Nephron (organoid): ENCODE measurements at regions not wholly inside any gene's neighbourhood (a gene's known extent, or its start where the extent isn't known, plus 50 kb on each side); places are given as distances from the start of the nearest gene placed in this dataset.

Experiments
- H3K27ac Mint-ChIP-seq, 3 experiments: 2 replicates each; pipeline ENCODE4 v1.8.0; 2020; ENCODE audit warnings: mixed read lengths in 3 of 3, mild to moderate bottlenecking in 2 of 3, moderate library complexity in 1 of 3
- H3K27me3 Mint-ChIP-seq: 2 replicates; pipeline ENCODE4 v1.8.0; 2021; ENCODE audit warnings: low read depth, mild to moderate bottlenecking, moderate library complexity, mixed read lengths
- H3K36me3 Mint-ChIP-seq: 2 replicates; pipeline ENCODE4 v1.8.0; 2020; ENCODE audit warnings: low read depth, mixed read lengths
- H3K4me1 Mint-ChIP-seq: 2 replicates; pipeline ENCODE4 v1.8.0; 2020; ENCODE audit warnings: mixed read lengths
- H3K4me3 Mint-ChIP-seq, 3 experiments: 2 replicates each; pipeline ENCODE4 v1.8.0; 2020; ENCODE audit warnings: mild to moderate bottlenecking in 3 of 3, mixed read lengths in 3 of 3, moderate library complexity in 2 of 3
- H3K9me3 Mint-ChIP-seq: 2 replicates; pipeline ENCODE4 v1.8.0; 2020; ENCODE audit warnings: mixed read lengths
- TF ChIP-seq, protein P1 (sequence below), 3 experiments: fragments of 200-600 bp; sonication (generic); IDR thresholded peaks; one replicate each; pipeline ENCODE4 v1.5.0; 2021; ENCODE audit warnings: antibody characterized with exemption in 3 of 3; ENCODE audit not compliant: unreplicated experiment in 3 of 3

DNA sequence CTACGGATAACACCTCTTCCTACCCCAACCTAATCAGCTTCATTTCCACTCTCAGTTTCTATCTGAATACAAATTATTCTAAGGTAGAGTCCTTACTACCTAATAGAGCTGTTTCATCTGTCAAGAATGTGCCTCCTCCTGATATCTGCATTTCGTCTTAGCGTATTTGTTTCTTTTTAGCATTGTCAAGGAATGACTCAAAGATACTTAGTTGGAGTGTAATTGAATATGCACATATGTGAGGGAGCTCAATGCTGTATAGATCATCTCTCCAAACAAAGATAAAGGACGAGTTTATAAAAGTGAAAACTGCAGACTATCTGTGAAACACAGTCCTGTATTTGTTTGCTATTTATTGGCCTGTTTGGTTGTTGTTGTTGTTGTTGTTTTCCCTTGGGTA, 2059.4 kb upstream of the CELF4 start:
- TF ChIP-seq, protein P1, sequence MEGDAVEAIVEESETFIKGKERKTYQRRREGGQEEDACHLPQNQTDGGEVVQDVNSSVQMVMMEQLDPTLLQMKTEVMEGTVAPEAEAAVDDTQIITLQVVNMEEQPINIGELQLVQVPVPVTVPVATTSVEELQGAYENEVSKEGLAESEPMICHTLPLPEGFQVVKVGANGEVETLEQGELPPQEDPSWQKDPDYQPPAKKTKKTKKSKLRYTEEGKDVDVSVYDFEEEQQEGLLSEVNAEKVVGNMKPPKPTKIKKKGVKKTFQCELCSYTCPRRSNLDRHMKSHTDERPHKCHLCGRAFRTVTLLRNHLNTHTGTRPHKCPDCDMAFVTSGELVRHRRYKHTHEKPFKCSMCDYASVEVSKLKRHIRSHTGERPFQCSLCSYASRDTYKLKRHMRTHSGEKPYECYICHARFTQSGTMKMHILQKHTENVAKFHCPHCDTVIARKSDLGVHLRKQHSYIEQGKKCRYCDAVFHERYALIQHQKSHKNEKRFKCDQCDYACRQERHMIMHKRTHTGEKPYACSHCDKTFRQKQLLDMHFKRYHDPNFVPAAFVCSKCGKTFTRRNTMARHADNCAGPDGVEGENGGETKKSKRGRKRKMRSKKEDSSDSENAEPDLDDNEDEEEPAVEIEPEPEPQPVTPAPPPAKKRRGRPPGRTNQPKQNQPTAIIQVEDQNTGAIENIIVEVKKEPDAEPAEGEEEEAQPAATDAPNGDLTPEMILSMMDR (IDR thresholded peaks at IDR 0.05; ENCODE audit: unreplicated experiment in 3 of 3) = no peak
- H3K27ac Mint-ChIP-seq = no peak overlapping the region
- no peaks in the 10 kb centered on the region for H3K27me3 Mint-ChIP-seq
- no peaks in the 10 kb centered on the region for H3K36me3 Mint-ChIP-seq
- H3K4me1 Mint-ChIP-seq = no peaks in the 10 kb centered on the region
- no peak overlapping the region for H3K4me3 Mint-ChIP-seq
- no peaks in the 10 kb centered on the region for H3K9me3 Mint-ChIP-seq

DNA sequence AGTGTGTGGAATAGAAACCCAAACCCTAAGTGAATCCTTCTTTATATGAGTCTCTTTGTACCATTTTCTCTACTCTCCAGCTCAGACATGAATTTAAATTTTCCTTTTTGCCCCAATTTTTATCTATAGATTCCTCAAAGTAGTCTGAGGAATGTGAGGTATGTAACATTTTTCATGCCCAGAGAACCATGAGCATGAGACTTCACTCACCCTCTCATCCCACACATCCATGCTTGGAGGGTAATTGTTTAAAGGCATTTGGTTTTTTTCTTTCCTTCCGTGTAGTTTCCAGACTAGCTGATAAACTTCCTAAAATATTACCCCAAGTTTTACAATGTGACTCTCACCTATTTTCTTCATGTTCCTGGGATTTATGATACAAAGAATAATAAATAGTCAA, 2056.8 kb upstream of the CELF4 start:
- TF ChIP-seq, protein P1 (IDR thresholded peaks at IDR 0.05; ENCODE audit: unreplicated experiment in 3 of 3) = no peak
- H3K27me3 Mint-ChIP-seq = no peaks in the 10 kb centered on the region
- peaks cover 3% of the 10 kb centered on the region for H3K9me3 Mint-ChIP-seq
- no peaks in the 10 kb centered on the region for H3K36me3 Mint-ChIP-seq
- H3K4me1 Mint-ChIP-seq = no peaks in the 10 kb centered on the region
- peak overlapping the region in 1 of 3 experiments; percentile 51 for H3K27ac Mint-ChIP-seq
- no peak overlapping the region for H3K4me3 Mint-ChIP-seq

DNA sequence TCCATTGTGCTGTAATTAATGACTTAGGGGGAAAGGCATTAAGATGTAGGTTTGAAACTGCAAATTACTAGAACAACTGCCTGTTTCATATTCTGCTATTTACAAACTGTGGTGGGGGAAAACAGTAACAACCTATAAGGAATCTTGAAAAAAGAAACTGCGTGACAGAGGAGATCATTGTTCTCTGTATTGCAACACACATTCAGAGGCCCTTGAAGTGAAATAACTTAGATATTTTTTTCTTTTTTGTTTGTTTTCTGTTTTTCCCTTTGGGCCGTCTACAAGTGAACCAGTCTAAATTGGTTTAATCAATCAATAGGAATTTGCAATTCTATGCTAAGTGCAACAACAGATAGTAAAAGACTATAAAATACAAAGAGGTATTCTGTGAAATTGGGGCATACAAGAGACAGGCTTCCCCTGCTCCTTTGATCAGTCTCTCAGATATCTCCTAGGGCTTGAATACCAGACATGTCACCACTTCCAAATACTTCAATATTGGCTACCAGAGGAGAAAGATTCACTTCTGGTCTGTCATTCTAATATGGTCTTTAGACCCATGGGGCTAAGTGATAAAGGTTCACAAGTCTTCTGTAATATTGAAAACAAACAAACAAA, 2055.1 kb upstream of the CELF4 start:
- H3K9me3 Mint-ChIP-seq = peaks cover 3% of the 10 kb centered on the region
- TF ChIP-seq, protein P1 (IDR thresholded peaks at IDR 0.05; ENCODE audit: unreplicated experiment in 3 of 3) = no peak
- no peak overlapping the region for H3K4me3 Mint-ChIP-seq
- no peaks in the 10 kb centered on the region for H3K4me1 Mint-ChIP-seq
- H3K36me3 Mint-ChIP-seq = no peaks in the 10 kb centered on the region
- H3K27ac Mint-ChIP-seq = no peak overlapping the region
- H3K27me3 Mint-ChIP-seq = no peaks in the 10 kb centered on the region

DNA sequence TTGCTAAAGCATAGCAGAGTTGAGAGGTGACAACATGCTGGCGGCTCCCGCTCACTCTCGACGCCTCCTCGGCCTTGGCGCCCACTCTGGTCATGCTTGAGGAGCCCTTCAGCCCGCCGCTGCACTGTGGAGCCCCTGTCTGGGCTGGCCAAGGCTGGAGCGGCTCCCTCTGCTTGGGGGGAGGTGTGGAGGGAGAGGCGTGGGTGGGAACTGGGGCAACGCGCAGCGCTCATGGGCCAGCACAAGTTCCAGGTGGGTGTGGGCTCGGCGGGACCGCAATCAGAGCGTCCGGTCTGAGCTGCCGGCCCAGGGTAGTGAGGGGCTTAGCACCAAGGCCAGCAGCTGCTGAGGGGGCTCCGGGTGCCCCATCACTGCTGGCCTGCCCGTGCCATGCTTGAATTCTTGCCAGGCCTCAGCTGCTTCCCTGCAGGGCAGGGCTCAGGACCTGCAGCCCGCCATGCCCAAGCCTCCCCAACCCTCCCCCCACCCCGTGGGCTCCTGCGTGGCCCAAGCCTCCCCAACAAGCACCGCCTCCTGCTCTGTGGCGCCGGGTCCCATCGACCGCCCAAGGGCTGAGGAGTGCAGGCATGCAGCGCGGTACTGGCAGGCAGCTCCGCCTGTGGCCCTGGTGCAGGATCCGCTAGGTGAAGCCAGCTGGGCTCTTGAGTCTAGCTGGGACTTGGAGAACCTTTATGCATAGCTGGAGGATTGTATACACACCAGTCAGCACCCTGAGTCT, 2052.8 kb upstream of the CELF4 start:
- Mint-ChIP-seq H3K27ac (no peak overlapping the region), H3K4me3 (no peak overlapping the region), H3K27me3 (no peaks in the 10 kb centered on the region), H3K36me3 (no peaks in the 10 kb centered on the region), H3K4me1 (no peaks in the 10 kb centered on the region), H3K9me3 (peaks cover 3% of the 10 kb centered on the region)
- TF ChIP-seq, protein P1 (IDR thresholded peaks at IDR 0.05; ENCODE audit: unreplicated experiment in 3 of 3) = no peak

GRCh38 chr18:39611381-39612100, 2045.9 kb upstream of the CELF4 start:
- Mint-ChIP-seq H3K4me3 (peak overlapping the region in 1 of 3 experiments; percentile 1), H3K4me1 (peaks cover 13% of the 10 kb centered on the region), H3K27ac (peak overlapping the region; percentile 50 to 74 (median 61)), H3K27me3 (no peaks in the 10 kb centered on the region), H3K36me3 (no peaks in the 10 kb centered on the region), H3K9me3 (no peaks in the 10 kb centered on the region)
- TF ChIP-seq, protein P1 (IDR thresholded peaks at IDR 0.05; ENCODE audit: unreplicated experiment in 3 of 3) = no peak
